SKM-1 treated with dmso at 0.1 percent for 144 hours (cell line): ENCODE measurements at regions not wholly inside any gene's neighbourhood (a gene's known extent, or its start where the extent isn't known, plus 50 kb on each side); places are given as distances from the start of the nearest gene placed in this dataset.
"Not testable (repeated sequence)": the region's sequence is repeated elsewhere in the genome, so short reads cannot be mapped to it uniquely, and the experiment has no call there.

Source experiments
- DNase-seq: peaks from one replicate; lab custom pipeline; 2025; ENCODE audit not compliant: unreplicated experiment; lab: John Stamatoyannopoulos, UW

DNA sequence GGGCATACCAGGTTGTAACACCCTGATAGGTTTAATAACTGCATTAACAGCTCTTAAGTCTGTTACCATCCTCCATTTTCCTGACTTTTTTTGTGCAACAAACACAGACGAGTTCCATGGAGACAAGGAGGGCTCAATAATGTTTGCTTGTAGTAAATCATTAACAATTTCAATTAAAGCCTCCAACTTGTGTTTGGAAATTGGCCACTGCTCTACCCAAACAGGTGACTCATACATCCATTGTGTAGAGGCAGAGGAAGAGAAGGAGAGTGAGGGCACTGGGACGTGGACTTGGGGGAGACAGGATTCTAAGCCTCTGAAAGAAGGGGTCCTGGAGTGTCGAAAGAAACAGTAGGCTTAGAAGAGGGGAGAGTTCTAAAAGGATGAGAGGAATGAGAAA is 213.6 kb upstream of the KCNN2 start:
- no peak for DNase-seq

DNA sequence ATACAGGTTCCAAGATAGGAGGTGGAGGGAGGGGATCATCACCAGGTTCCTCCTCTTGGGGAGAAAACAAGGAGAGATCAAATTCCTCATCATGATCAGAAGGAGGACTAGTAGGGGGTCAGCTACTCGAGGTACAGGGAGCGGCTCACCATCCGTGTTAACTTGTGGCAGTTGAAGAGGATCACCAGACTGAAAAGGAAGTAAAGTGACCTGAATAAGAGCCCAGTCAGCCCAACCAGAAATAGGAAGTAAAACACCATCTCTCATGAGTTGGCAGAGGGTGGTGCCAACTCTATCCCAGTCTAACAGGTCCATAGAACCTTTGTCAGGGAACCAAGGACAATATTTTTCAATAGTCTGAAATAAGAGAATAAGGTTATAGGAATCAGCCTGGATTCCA is 213.1 kb upstream of the KCNN2 start:
- DNase-seq: not testable (repeated sequence)

DNA sequence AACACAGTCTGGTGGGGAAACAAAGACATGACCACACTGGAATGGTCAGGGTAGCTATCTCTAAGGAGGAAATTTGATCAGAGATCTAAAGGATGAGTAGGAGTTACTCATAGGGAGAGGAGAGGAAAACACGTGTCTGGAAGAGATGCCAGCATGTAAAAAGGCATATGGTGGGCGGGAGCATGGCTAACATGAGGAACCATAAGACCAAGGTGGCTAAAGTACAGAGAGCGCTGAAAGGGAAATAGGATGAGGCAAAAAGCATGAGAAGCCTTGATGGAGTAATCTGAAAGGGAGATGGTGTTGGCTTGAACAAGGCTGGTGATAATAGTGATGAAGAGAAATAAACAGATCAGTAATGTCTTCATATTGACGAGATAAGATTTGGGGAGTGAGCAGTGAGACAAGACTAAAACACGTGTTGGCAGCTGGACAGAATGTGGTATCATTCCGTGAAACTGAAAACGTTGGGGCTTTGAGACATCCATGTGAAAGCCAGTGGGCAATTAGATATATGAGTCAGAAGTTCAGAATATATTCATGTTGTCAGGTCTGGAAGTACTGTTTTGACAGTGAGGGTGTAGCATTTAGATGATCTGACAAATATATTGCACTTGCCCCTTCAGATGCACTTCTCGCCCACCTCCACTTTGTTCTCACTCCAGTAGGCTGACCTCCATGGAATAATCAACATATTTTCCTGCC is 209.1 kb upstream of the KCNN2 start:
- no peak for DNase-seq

DNA sequence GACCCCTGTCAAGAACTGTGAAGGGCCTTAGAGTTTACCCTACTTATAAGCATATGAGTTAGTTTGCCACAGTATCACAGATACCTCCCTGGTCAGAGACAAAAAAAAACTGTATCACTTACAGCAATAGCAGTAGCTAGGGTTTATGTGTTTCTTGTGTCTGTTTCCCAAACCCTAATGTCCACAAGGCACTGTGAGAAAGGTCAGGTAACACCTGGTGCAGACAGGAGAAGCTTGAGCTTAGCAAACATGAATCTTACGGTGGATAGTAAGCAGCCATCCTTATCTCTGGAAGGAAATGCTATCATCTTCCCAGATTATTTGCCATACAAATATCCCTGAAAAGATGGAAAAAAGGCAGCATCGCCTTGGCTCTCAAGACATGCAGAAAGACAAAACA is 208.5 kb upstream of the KCNN2 start:
- no peak for DNase-seq

DNA sequence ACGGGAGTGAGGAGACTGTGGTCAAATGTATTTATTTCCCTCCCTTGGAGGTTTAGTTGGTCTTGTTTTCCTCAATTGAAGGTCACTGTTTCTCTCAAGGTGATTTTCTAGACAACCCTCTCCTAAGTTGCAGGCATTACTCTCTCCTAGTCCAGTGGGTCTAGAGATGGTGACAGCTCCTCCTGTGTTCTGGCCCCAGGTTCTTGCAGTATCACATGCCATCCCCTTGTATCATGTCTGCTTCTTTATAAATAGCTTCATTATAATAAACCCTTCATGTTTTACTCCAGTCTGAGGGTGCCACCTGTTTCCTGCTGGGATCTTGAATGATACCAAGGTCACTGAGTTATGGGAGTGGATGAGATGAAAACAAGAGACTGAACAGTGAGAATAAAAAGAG is 208.0 kb upstream of the KCNN2 start:
- no peak for DNase-seq

DNA sequence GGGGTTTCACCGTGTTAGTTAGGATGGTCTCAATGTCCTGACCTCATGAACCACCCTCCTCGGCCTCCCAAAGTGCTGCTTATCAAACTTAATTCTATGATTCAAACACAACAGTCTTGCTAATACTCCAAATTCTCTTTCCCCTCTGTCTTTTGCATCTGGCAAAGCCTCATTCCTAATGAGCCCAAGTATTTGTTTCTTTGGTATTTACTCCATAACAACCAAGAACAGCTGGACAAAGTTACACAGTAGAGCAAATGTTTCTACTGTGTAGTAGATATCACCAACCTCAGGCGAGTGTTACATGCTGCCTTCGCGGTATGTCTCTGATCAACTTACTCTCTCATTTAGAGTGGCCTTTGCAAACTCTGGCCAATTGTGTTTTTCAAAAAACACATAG is 195.8 kb upstream of the KCNN2 start:
- DNase-seq: no peak

DNA sequence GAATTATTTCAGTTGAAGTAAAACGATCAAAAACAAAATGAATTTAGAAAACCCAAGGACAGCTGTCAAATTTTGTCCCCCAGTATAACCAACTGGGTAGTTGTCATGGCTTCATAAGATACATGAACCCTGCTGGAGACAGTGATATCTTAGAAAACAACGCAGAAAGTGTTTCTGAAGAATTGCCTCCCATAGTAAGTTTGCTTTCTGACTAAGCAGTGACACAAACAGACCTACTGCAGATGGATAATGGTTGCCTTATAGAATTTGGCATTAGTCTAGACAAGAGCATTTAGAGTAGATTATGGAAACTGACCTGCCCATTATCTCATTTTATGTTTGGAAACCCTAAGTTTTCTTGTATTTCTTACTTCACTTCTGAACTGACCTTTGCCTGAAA is 187.7 kb upstream of the KCNN2 start:
- DNase-seq: no peak

DNA sequence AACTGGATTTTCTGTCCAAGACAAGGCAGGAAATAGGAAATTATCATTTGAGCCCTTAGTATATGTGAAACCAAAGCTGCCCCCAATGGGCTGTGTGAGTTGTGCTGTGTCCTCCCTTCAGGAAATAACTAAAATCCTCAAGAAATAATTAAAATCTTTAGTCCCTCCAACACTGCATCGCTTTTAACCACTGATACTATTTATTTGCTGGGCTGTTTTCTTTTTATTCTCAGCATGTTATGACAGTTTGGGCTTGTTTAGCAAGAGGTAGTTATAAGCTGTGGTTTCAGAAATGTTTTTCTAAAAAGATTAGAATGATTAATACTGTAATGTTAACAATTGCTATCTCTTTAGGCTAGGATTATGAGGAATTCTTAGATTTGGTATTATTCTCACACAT is 187.0 kb upstream of the KCNN2 start:
- DNase-seq: no peak

DNA sequence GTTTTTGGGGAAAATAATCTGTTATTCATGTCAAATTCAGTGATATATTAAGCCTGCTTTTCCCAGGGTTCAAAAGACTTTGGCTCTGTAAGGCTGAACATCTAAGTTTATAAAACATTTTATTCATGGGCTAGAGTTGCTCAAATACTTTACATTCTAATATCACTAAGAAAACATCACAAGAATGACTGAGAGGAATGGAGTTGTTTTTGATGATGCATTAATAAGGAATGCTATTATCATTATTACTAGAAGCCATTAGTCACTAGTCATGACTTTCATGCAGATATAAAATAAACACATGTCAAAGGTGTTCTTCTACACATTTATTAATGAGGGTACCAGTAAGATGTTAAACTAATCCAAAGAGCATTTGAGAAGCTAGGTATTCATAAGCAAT is 185.5 kb upstream of the KCNN2 start:
- DNase-seq: no peak

DNA sequence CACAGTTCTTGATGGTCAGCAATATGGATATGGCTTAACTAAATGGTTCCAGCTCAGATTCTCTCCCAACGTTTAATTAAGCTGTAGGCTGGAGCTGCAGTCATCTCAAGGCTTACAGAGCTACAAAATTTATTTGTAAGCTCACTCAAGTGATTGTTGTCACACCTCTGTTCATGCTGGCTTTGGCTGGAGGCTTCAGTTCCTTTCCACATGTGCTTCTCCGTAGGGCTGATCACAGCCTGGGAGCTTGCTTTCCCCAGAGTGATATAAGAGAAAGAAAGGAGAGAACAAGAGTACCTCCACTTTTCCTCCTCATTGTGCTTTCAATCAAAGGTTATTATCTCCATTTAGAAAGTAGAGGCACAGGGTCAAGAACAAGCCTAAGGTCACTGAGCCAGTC is 182.7 kb upstream of the KCNN2 start:
- DNase-seq: no peak

DNA sequence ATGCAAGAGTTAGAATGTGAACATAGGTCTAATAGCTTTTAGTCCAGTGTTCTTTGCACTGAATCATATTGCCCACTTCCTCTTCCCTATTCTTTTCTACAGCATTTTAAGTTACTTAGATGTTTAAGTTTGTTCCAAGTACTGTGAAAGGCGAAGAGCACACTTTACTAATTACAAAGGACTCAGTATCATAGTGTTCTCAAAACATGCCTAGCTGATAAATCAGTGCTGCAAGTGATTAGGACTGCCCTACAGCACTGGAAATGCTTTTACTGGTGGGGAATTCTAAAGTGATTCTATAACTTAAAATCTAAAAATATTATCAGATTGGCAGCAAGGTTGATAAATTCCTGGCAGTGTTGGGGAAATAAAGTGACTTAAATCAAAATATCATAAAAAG is 177.9 kb upstream of the KCNN2 start:
- no peak for DNase-seq

DNA sequence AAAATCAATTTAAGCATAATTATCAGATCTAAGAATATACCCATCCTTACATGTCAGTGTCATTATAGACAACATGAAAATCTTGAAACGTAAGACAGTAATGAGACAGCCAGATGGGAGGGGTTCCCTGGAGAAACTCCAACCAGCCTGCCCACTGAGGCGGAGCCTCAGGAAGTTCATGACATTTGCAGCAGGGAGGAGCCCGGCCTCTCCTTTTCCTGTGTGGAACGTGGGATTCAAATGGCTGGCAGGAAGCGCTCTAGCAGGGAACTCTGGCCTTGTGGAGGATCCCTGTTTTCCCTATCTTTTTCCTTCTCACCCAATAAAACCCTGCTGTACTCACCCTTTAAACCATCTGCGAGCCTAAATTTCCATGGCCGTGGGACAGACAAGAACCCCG is 176.6 kb upstream of the KCNN2 start:
- DNase-seq: no peak

DNA sequence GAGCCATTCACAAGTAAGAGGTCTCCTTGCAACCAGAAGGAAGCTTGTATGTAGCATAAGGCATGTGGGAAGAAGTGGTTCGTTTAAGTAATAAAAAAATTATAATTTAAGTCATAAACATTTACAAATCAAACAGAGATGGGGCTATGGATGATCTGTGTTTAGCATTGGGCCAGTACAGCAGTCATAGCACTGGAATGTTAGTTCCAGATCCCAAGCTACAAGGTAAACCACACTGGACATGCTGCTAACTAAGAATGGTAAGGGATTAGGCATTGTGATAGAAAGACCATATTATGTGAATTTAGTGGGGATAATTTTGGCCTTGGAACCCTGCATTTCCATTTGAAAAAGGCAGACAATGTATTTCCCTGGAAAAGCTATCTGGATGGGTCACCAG is 170.4 kb upstream of the KCNN2 start:
- DNase-seq: no peak

DNA sequence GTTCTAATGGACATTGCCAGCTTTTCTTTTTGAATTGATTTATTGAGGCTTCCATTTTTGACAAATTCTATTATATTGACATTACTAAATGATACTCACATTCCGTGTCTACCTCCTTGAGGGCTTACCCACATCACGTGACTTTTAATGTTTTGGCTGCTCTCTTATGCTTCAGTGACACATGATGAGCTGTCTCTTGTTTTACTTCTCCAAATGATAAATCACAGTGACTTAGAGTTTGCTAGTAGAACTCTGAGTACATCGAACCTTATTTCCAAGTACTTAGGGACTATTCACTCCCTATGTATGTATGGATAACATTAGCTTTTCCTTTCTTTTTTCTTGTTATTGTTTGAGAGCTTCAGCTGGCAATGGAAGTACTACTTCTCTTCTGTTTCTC is 169.8 kb upstream of the KCNN2 start:
- DNase-seq: no peak

DNA sequence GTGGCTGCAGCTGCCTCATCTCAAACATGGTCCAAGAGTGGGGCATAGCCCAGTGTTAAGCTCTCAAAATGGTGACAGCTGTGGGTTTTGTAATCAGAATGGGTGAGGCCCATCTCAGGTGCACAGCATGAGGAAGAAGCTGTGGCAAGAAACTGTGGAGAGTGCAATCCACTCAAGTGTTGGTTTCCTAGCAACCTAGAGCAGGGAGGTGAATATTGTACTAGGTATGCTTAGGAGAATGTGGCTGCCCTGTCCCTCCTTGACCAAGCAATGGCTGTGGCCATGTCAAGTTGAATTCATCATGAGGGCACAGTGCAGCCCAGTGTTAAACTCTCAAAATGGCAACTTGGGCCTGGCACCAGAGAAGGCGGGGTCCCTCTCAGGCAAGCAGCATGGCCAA is 160.5 kb upstream of the KCNN2 start:
- DNase-seq: no peak

DNA sequence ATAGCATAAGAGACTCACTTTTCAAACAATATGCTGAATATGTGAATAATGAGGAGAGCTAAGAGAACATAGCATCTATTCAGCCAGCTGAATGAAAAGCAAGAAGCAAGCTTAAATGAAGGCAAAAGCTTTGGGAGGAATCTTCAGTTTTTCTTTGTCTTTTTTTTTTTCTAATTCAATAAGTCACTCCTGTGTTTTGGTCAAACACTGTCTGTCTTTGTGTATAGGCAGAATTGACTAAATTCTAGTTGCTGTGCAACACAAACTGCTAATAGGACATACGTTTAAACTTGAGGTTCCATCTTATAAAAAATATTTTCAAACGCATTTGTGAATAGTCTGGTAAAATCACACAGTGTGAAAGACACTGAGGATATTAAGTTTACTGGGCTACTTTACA is 156.9 kb upstream of the KCNN2 start:
- DNase-seq: no peak

DNA sequence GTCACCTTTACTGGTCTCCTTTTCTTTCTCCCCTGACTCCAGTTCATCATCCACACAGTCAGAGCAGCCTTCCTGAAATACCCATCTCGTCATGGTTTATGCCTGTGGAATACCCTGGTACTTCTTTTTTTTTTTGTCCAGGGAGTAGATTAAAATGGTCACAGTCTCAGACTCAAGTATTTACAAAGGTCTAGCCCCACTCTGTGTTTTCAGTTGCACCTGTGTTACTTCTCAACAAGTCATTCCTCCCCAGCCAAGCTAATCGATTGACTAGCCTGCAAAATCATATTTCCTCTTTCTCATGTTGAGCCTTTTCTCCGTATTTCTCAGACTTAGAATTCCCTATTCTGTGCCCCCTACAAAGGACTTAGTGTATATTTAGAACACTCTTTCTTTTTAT is 155.2 kb upstream of the KCNN2 start:
- DNase-seq: no peak

DNA sequence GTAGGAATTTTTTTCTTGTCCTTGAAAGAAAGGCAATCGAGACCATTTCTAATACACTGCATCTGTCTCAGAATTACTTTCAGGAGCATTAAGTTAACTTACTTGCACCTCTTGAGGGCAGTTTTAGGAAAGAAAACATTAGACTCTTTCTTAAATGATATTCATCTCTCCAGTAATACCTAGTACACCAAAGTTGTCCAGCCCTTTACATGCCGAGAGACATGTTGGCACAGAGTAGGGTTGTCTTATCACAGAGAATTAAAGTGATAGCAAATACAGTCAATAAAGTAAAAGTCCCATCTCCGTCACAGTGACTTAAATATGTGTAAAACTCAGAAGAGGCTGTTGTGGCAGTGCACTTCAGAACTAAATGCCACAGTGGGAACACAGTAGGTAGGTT is 154.3 kb upstream of the KCNN2 start:
- DNase-seq: no peak

DNA sequence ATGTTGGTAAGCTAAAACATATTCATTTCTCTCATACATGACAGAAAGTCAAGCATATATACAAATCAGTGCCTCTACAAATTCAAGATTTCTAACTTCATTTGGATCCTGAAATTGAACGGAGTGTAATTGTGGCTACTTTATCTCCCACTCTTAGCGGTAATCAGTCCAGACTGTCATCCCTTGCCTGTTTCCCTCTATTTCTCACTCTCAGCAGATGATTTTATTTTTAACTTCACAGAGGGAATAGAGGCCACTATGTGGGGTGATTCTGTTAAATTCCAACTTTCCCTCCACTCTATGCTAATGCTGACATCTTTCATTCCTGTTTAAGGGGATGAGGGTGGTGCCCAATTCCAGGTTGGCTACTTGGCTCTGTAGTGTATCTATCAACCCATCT is 153.8 kb upstream of the KCNN2 start:
- DNase-seq: no peak

DNA sequence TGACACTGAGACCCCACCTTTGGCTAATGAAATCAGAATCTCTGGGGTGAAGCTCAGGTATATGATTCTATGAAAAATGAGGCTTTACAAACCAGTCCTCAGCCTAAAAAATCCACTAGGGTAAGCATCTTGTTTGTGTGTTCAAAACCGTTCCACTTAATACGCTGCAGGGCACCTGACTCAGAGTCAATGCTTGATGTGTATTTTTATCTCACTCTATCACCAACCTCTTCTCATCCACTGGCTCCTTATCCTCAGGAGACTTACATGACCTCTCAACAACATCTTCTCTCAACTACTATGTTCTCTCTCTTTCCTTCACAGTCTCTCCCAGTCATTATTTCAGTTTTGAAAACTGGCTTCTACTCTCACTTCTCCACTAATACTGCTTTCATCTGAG is 153.3 kb upstream of the KCNN2 start:
- no peak for DNase-seq

DNA sequence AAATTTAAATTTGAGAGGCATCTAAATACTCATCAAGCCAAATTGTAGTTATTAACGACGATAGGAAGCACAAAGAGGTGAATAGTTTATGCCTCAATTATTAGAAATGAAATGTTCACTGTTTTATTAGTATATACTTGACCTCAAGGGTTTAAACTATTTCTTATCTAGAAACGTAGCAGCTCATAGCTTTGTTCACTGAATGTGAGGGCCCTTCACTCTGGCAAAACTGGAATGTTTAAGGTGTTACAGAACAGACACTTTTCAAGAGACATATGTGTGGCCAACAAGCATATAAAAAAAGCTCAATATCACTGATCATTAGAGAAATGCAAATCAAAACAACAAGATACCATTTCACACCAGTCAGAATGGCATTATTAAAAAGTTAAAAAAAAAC is 151.2 kb upstream of the KCNN2 start:
- DNase-seq: no peak

DNA sequence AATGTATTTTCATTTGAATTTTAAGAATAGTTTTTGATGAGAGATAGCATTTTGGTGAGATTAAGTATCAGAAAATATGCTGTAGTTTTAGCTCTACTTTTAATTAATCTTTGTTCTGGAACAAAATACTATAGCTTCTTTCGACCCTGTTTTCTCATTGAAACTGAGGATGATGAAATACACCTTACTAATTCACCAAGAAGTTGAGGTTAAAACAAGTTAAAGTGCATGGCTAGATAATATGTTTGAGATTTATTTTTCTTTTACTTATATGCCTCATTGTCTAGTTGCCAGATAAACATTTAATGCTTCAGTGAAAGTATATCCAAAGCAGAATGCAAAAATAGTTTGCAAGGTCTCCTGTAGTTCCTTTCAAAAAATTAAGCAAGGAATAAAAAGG is 140.1 kb upstream of the KCNN2 start:
- DNase-seq: no peak

DNA sequence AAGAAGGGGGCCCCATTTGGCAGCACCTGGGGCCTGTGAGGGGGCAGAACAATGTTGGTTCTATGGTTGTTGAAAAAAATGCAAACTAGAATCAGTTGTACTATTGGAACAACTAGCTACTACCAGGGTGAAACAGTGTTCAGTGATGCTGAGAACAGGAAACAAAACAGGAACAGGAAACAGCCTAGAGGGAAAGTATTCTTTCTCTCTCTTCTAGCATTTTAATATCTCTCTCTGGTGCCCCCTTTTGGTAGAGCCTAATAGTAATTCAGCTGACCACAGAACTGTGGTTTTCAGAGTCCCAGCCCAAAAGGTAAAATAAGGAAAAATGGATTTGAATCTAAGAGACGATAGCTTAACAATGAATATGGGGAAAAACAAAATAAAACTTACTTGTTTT is 138.0 kb upstream of the KCNN2 start:
- DNase-seq: peak; percentile 56

DNA sequence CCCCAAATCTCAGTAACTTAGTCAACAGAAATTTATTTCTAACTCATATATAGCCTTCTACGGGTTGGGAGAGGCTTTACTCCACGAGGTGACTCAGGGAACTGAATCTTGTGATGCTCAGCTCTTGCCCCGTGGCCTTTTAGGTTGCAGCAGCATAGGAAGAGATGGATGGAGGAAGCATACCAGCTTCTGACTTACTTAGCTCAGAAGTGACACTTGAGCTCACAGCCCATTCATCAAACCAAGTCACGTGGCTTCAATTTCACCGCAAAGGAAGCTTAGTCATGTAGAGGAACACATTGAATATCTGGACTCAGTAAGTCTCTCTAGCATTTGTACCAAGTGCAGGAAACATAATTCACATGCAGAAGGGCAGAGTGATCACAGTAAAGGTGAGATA is 124.1 kb upstream of the KCNN2 start:
- DNase-seq: no peak
